H1 (cell line): ENCODE measurements at regions not wholly inside any gene's neighbourhood (a gene's known extent, or its start where the extent isn't known, plus 50 kb on each side); places are given as distances from the start of the nearest gene placed in this dataset.

Experiments used
- CTCF ChIA-PET: fragments of 300-600 bp; sonication (Branson Sonifier 250); formaldehyde crosslinking; loops from one replicate; lab custom pipeline; 2021; ENCODE audit not compliant: partially characterized antibody; lab: Charles Lee
- POLR2A ChIA-PET: fragments of 300-600 bp; sonication (Branson Sonifier 250); formaldehyde crosslinking; loops from one replicate; lab custom pipeline; 2021; ENCODE audit warnings: inconsistent platforms; ENCODE audit not compliant: partially characterized antibody; lab: Charles Lee
- DNase-seq, 2 experiments: peaks; one replicate each; pipeline versions ENCODE4 v3.0.0 to v3.0.0-alpha.2; 2010 to 2022; ENCODE audit warnings: low spot score in 2 of 2, low read depth in 1 of 2, mixed read lengths in 1 of 2
- FAIRE-seq: peaks from 2 replicates; lab custom pipeline; 2011; peaks lifted over from hg19 to GRCh38; lab: Jason Lieb, UNC
- H2AFZ ChIP-seq: 2 replicates; pipeline ENCODE4 v1.8.1; 2012; ENCODE audit warnings: low read length, inconsistent platforms
- H2AK5ac ChIP-seq: 2 replicates; pipeline ENCODE4 v1.6.1; 2013; ENCODE audit warnings: low read depth, low read length
- H2BK120ac ChIP-seq: replicated peaks from 2 replicates; pipeline ENCODE3; 2013; ENCODE audit warnings: low read depth, low read length, inconsistent platforms
- H2BK12ac ChIP-seq: 2 replicates; pipeline ENCODE4 v1.6.1; 2013; ENCODE audit warnings: low read depth, low read length
- H2BK15ac ChIP-seq: 2 replicates; pipeline ENCODE4 v1.6.1; 2013; ENCODE audit warnings: low read length
- H2BK20ac ChIP-seq: 2 replicates; pipeline ENCODE4 v1.6.1; 2013; ENCODE audit warnings: low read length
- H2BK5ac ChIP-seq: 2 replicates; pipeline ENCODE4 v1.6.1; 2013; ENCODE audit warnings: low read depth, low read length
- H3K14ac ChIP-seq: 2 replicates; pipeline ENCODE4 v1.6.1; 2013; ENCODE audit warnings: inconsistent platforms; ENCODE audit not compliant: insufficient read length
- H3K18ac ChIP-seq: 2 replicates; pipeline ENCODE4 v1.6.1; 2013; ENCODE audit warnings: low read length; ENCODE audit errors: extremely low read depth
- H3K23ac ChIP-seq: 2 replicates; pipeline ENCODE4 v1.6.1; 2013; ENCODE audit warnings: inconsistent platforms; ENCODE audit not compliant: insufficient read length
- H3K23me2 ChIP-seq: 2 replicates; pipeline ENCODE4 v1.6.1; 2013; ENCODE audit warnings: low read depth, low read length
- H3K27ac ChIP-seq: 2 replicates; pipeline ENCODE4 v1.6.1; 2011; ENCODE audit warnings: low read depth, low read length, inconsistent platforms
- H3K27me3 ChIP-seq, 4 experiments: replicated peaks in 1 of 4; 1 replicate in 1 of 4; 2 replicates in 3 of 4; pipeline versions ENCODE4 v1.6.1 to v1.8.1; 2011 to 2013; ENCODE audit warnings: low read length in 3 of 4, mild to moderate bottlenecking in 3 of 4, inconsistent platforms in 2 of 4, mixed read lengths in 2 of 4, moderate library complexity in 1 of 4; ENCODE audit not compliant: control insufficient read depth in 3 of 4, insufficient read depth in 3 of 4; ENCODE audit errors: extremely low read depth in 1 of 4
- H3K36me3 ChIP-seq, 4 experiments: 2 replicates each; pipeline versions ENCODE4 v1.6.1 to v1.8.1; 2011 to 2013; ENCODE audit warnings: mild to moderate bottlenecking in 4 of 4, low read length in 3 of 4, moderate library complexity in 2 of 4, control low read depth in 1 of 4, inconsistent platforms in 1 of 4; ENCODE audit not compliant: insufficient read depth in 4 of 4, control insufficient read depth in 2 of 4
- H3K4ac ChIP-seq: replicated peaks from 2 replicates; pipeline ENCODE3; 2013; ENCODE audit warnings: low read length, low read depth, mixed read lengths, inconsistent platforms; ENCODE audit not compliant: insufficient read length
- H3K4me1 ChIP-seq, 4 experiments: replicated peaks in 1 of 4; 1 replicate in 1 of 4; 2 replicates in 3 of 4; pipeline versions ENCODE4 v1.6.1 to v1.8.1; 2011 to 2013; ENCODE audit warnings: low read length in 3 of 4, inconsistent platforms in 2 of 4, mixed read lengths in 1 of 4; ENCODE audit not compliant: insufficient read depth in 4 of 4, control insufficient read depth in 3 of 4
- H3K4me2 ChIP-seq, 2 experiments: 2 replicates each; pipeline versions ENCODE4 v1.6.1 to v1.8.1; 2011 to 2013; ENCODE audit warnings: low read depth in 2 of 2, low read length in 2 of 2, control low read depth in 1 of 2, inconsistent platforms in 1 of 2, mild to moderate bottlenecking in 1 of 2; ENCODE audit not compliant: insufficient read depth in 1 of 2
- H3K4me3 ChIP-seq, 4 experiments: fragments of 200-600, 300-600 bp in 1 of 4; sonication (generic), shearing (Covaris generic), sonication (Bioruptor Twin) in 1 of 4; 2 replicates each; pipeline versions ENCODE4 v1.5.1 to v1.8.1; 2011 to 2016; ENCODE audit warnings: low read length in 4 of 4, low read depth in 3 of 4, control low read depth in 2 of 4, inconsistent platforms in 2 of 4, mild to moderate bottlenecking in 2 of 4, mixed read lengths in 1 of 4, moderate library complexity in 1 of 4; ENCODE audit not compliant: insufficient read depth in 2 of 4; ENCODE audit errors: extremely low read depth in 1 of 4
- H3K56ac ChIP-seq: replicated peaks from 2 replicates; pipeline ENCODE3; 2013; ENCODE audit warnings: low read depth, mild to moderate bottlenecking, mixed read lengths, low read length, inconsistent platforms; ENCODE audit not compliant: insufficient read length
- H3K79me1 ChIP-seq: 2 replicates; pipeline ENCODE4 v1.6.1; 2013; ENCODE audit warnings: low read depth, low read length, control low read depth
- H3K79me2 ChIP-seq, 2 experiments: 2 replicates each; pipeline versions ENCODE4 v1.6.1 to v1.8.1; 2012 to 2013; ENCODE audit warnings: low read length in 2 of 2, mild to moderate bottlenecking in 2 of 2, inconsistent platforms in 1 of 2; ENCODE audit not compliant: insufficient read depth in 2 of 2, control insufficient read depth in 1 of 2
- H3K9ac ChIP-seq, 4 experiments: replicated peaks in 1 of 4; 1 replicate in 1 of 4; 2 replicates in 3 of 4; pipeline versions ENCODE4 v1.6.1 to v1.8.1; 2011 to 2013; ENCODE audit warnings: low read depth in 3 of 4, low read length in 3 of 4, control low read depth in 2 of 4, mild to moderate bottlenecking in 2 of 4, moderate library complexity in 2 of 4, inconsistent platforms in 1 of 4; ENCODE audit errors: extremely low read depth in 1 of 4
- H3K9me3 ChIP-seq, 2 experiments: 2 replicates each; pipeline versions ENCODE4 v1.6.1 to v1.8.1; 2012 to 2013; ENCODE audit warnings: mild to moderate bottlenecking in 2 of 2, moderate library complexity in 2 of 2, control low read depth in 1 of 2, inconsistent platforms in 1 of 2, low read depth in 1 of 2, low read length in 1 of 2, mixed read lengths in 1 of 2; ENCODE audit not compliant: insufficient read depth in 2 of 2
- H4K20me1 ChIP-seq, 2 experiments: replicated peaks in 1 of 2; 2 replicates each; pipeline versions ENCODE3 to v1.8.1; 2011 to 2013; ENCODE audit warnings: inconsistent platforms in 2 of 2, low read length in 2 of 2, mild to moderate bottlenecking in 1 of 2; ENCODE audit not compliant: insufficient read depth in 2 of 2, control insufficient read depth in 1 of 2
- H4K5ac ChIP-seq: 2 replicates; pipeline ENCODE4 v1.6.1; 2013; ENCODE audit warnings: low read length, low read depth, mixed read lengths, inconsistent platforms; ENCODE audit not compliant: insufficient read length
- H4K8ac ChIP-seq: 2 replicates; pipeline ENCODE4 v1.8.0; 2013; ENCODE audit warnings: mild to moderate bottlenecking, moderate library complexity, low read length, inconsistent platforms; ENCODE audit not compliant: insufficient read depth; ENCODE audit errors: extremely low read depth
- H4K91ac ChIP-seq: replicated peaks from 2 replicates; pipeline ENCODE3; 2013; ENCODE audit warnings: low read length, mixed read lengths, inconsistent platforms; ENCODE audit not compliant: insufficient read length
- CREB1 ChIP-seq: IDR thresholded peaks from 2 replicates; pipeline ENCODE4 v1.6.1; 2012; ENCODE audit warnings: inconsistent platforms
- CTCF ChIP-seq, 3 experiments: IDR thresholded peaks; 1 replicate in 2 of 3; 2 replicates in 1 of 3; pipeline versions ENCODE4 v1.5.1 to v1.6.1; 2011; ENCODE audit warnings: low read length in 3 of 3, mild to moderate bottlenecking in 3 of 3, inconsistent platforms in 2 of 3, low read depth in 1 of 3, moderate library complexity in 1 of 3; ENCODE audit not compliant: insufficient read depth in 1 of 3; ENCODE audit errors: control extremely low read depth in 1 of 3
- EZH2 ChIP-seq: fragments of 200-600 bp; sonication (generic); IDR thresholded peaks from 2 replicates; pipeline ENCODE4 v1.7.1; 2012; ENCODE audit warnings: low read depth, mild to moderate bottlenecking, moderate library complexity, low read length, inconsistent platforms; ENCODE audit not compliant: severe bottlenecking
- JUND ChIP-seq: IDR thresholded peaks from 2 replicates; pipeline ENCODE4 v1.6.1; 2011; ENCODE audit warnings: mild to moderate bottlenecking, improper control_type of control experiment, low read length
- KDM1A ChIP-seq: fragments of 200-600, 300-600 bp; sonication (generic); IDR thresholded peaks from 2 replicates; pipeline ENCODE4 v1.7.1; 2016; ENCODE audit warnings: mild to moderate bottlenecking, low read length, borderline replicate concordance
- KDM4A ChIP-seq: IDR thresholded peaks from one replicate; pipeline ENCODE4 v1.7.1; 2012; ENCODE audit warnings: low read depth, mild to moderate bottlenecking, moderate library complexity, low read length, inconsistent platforms; ENCODE audit not compliant: severe bottlenecking
- MAFK ChIP-seq: IDR thresholded peaks from 2 replicates; pipeline ENCODE4 v1.6.1; 2012; ENCODE audit warnings: low read depth, mild to moderate bottlenecking, improper control_type of control experiment, low read length
- PHF8 ChIP-seq: fragments of 200-600 bp; sonication (generic); conservative IDR thresholded peaks from 2 replicates; pipeline ENCODE4 v1.7.1; 2012; ENCODE audit warnings: low read depth, mild to moderate bottlenecking, inconsistent platforms, low read length, moderate library complexity
- RNF2 ChIP-seq: fragments of 200-900, 300-1000 bp; sonication (generic); IDR thresholded peaks from 2 replicates; pipeline ENCODE4 v1.7.1; 2016; ENCODE audit warnings: borderline replicate concordance, low read depth, mild to moderate bottlenecking, antibody characterized with exemption, low read length; ENCODE audit not compliant: poor library complexity, severe bottlenecking; ENCODE audit errors: missing control alignments
- SIX5 ChIP-seq: IDR thresholded peaks from 2 replicates; pipeline ENCODE4 v1.6.1; 2011; ENCODE audit warnings: mild to moderate bottlenecking, low read depth, low read length
- SRF ChIP-seq: IDR thresholded peaks from 2 replicates; pipeline ENCODE4 v1.6.1; 2011; ENCODE audit warnings: mild to moderate bottlenecking, low read depth, low read length, moderate library complexity
- WGBS, 2 experiments: shearing (Covaris generic) in 1 of 2; methylation state at CpG; one replicate each; pipeline versions ENCODE4 v1.1.6 to v1.1.7; 2013 to 2015; ENCODE audit warnings: low lambda C conversion rate in 2 of 2, mixed read lengths in 2 of 2, inconsistent platforms in 1 of 2, low coverage in 1 of 2, missing lambda C conversion rate in 1 of 2; ENCODE audit not compliant: insufficient replicate concordance in 2 of 2, insufficient coverage in 1 of 2, insufficient read length in 1 of 2; ENCODE audit errors: extremely low coverage in 1 of 2, missing lambda C conversion rate in 1 of 2; 5-methylcytosine and 5-hydroxymethylcytosine counted together

GRCh38 chr13:73274147-73274546, 215.3 kb downstream of the KLF5 start:
- H3K23ac ChIP-seq: no peak overlapping the region
- no peaks in the 10 kb centered on the region for H3K27me3 ChIP-seq
- WGBS, 2 experiments: 100% methylated on average over 2 of the region's 2 CpGs; no CpG with 5 or more reads in 1 of the 2 experiments
- no peaks in the 10 kb centered on the region for H3K79me2 ChIP-seq
- H4K20me1 ChIP-seq: no peaks in the 10 kb centered on the region
- H2AK5ac ChIP-seq: no peak overlapping the region
- FAIRE-seq: no peak
- H2BK5ac ChIP-seq: no peak overlapping the region
- H4K91ac ChIP-seq: no peak overlapping the region
- H2BK20ac ChIP-seq: no peak overlapping the region
- ChIA-PET CTCF (interaction anchor here (1.7 kb wide), 1 partner anchor 15 kb away, joined by 4 read pairs; no protein-coding TSS in a partner anchor), POLR2A (interaction anchor here (1.3 kb wide), 1 partner anchor 13 kb away, joined by 4 read pairs; no protein-coding TSS in a partner anchor)
- no peaks in the 10 kb centered on the region for H3K79me1 ChIP-seq
- H4K8ac ChIP-seq: no peak overlapping the region
- no peak overlapping the region for H2BK15ac ChIP-seq
- H2BK12ac ChIP-seq: no peak overlapping the region
- H3K4ac ChIP-seq: no peak overlapping the region
- no peak overlapping the region for H3K27ac ChIP-seq
- no peaks in the 10 kb centered on the region for H3K9me3 ChIP-seq
- no peak overlapping the region for H3K9ac ChIP-seq
- H3K14ac ChIP-seq: no peak overlapping the region
- H4K5ac ChIP-seq: no peak overlapping the region
- no peak for DNase-seq
- no peak overlapping the region for H3K4me3 ChIP-seq
- no peaks in the 10 kb centered on the region for H3K36me3 ChIP-seq
- no peaks in the 10 kb centered on the region; the same call in 1 of the 2 replicates for H3K23me2 ChIP-seq
- no peak overlapping the region for H2BK120ac ChIP-seq
- no peak overlapping the region for H3K4me2 ChIP-seq
- no peak overlapping the region for H2AFZ ChIP-seq
- H3K4me1 ChIP-seq: no peaks in the 10 kb centered on the region; a peak in 1 of 7 replicates
- H3K18ac ChIP-seq: no peak overlapping the region
- no peak overlapping the region for H3K56ac ChIP-seq
- TF ChIP-seq SRF (no peak), EZH2 (no peak), PHF8 (no peak), MAFK (no peak), KDM4A (no peak), RNF2 (no peak), SIX5 (no peak), KDM1A (no peak), JUND (no peak), CTCF (IDR thresholded peaks at IDR 0.05; ENCODE audit: control extremely low read depth in 1 of 3, insufficient read depth in 1 of 3, low read depth in 1 of 3, low read length in 3 of 3) (no peak), CREB1 (no peak)
